ENCODE measurements at regions not wholly inside any gene's neighbourhood (a gene's known extent, or its start where the extent isn't known, plus 50 kb on each side); places are given as distances from the start of the nearest gene placed in this dataset.

- Histone ChIP-seq H3K79me2 (ENCODE audit: control insufficient read depth, insufficient read depth, low read length) (no peaks in the 10 kb centered on the region), H3K4me1 (ENCODE audit: control insufficient read depth, extremely low read depth, insufficient read depth, low read length) (no peaks in the 10 kb centered on the region), H3K27me3 (ENCODE audit: control insufficient read depth, extremely low read depth, insufficient read depth, low read length) (no peaks in the 10 kb centered on the region), H3K9me3 (ENCODE audit: control insufficient read depth, low read depth, low read length) (no peaks in the 10 kb centered on the region), H2AFZ (ENCODE audit: control insufficient read depth, low read length) (no peak overlapping the region), H3K27ac (ENCODE audit: control insufficient read depth, insufficient read depth, low read length) (no peak overlapping the region), H3K9ac (ENCODE audit: control insufficient read depth, extremely low read depth, insufficient read depth, low read length) (no peak overlapping the region), H3K9me1 (ENCODE audit: control insufficient read depth, extremely low read depth, insufficient read depth, low read length) (no peaks in the 10 kb centered on the region), H4K20me1 (ENCODE audit: control insufficient read depth, extremely low read depth, insufficient read depth, low read length) (no peaks in the 10 kb centered on the region), H3K36me3 (ENCODE audit: control insufficient read depth in 2 of 2, extremely low read depth in 1 of 2, insufficient read depth in 2 of 2, low read length in 2 of 2) (no peaks in the 10 kb centered on the region), H3K4me3 (ENCODE audit: control insufficient read depth in 2 of 3, extremely low read depth in 1 of 3, insufficient read depth in 2 of 3, low read depth in 1 of 3, low read length in 3 of 3) (no peak overlapping the region), H3K4me2 (ENCODE audit: control insufficient read depth, extremely low read depth, insufficient read depth, low read depth, low read length) (no peak overlapping the region)
- DNase-seq (ENCODE audit: low read depth, low spot score) (no peak), FAIRE-seq (no peak)
- dilution Hi-C loops (cut with MboI; ENCODE audit: extremely low pct_ligation_motif_present, low sequenced_read_pairs): no loop called here
- TF ChIP-seq, protein P1, sequence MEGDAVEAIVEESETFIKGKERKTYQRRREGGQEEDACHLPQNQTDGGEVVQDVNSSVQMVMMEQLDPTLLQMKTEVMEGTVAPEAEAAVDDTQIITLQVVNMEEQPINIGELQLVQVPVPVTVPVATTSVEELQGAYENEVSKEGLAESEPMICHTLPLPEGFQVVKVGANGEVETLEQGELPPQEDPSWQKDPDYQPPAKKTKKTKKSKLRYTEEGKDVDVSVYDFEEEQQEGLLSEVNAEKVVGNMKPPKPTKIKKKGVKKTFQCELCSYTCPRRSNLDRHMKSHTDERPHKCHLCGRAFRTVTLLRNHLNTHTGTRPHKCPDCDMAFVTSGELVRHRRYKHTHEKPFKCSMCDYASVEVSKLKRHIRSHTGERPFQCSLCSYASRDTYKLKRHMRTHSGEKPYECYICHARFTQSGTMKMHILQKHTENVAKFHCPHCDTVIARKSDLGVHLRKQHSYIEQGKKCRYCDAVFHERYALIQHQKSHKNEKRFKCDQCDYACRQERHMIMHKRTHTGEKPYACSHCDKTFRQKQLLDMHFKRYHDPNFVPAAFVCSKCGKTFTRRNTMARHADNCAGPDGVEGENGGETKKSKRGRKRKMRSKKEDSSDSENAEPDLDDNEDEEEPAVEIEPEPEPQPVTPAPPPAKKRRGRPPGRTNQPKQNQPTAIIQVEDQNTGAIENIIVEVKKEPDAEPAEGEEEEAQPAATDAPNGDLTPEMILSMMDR (optimal IDR thresholded peaks at IDR 0.05 in 1 of 3, IDR thresholded peaks at IDR 0.05 in 1 of 3, conservative IDR thresholded peaks at IDR 0.05 in 1 of 3; ENCODE audit: extremely low read depth in 1 of 3, insufficient read depth in 2 of 3, low read length in 3 of 3): no peak
- TF ChIP-seq EZH2 (IDR thresholded peaks at IDR 0.05; ENCODE audit: low read length): no peak
These were observed 421.5 kb upstream of the PTGER4 start for GRCh38 chr5:40258222-40258621.

DNA sequence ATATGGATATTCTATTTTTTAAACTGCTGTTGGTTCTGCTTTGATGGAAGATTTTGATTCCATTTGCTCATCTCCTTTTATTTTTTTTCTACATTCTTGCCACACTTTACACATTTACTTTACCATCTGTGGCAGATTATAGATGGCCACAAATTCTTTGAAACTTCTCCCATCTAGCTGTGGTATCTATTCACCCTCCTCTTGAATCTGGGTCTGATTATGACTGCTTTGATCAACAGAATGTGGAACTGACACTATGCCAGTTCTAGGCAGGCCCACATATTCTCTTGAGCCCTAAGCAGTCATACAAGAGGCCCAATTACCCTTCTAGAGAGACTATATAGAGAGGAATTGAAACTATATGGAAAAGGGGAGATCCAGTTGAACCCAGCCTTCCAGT lies 439.0 kb upstream of the PTGER4 start:
- FAIRE-seq (no peak), DNase-seq (ENCODE audit: low read depth, low spot score) (no peak)
- no peaks in the 10 kb centered on the region for H4K20me1 ChIP-seq (ENCODE audit: control insufficient read depth, extremely low read depth, insufficient read depth, low read length)
- peaks cover 2% of the 10 kb centered on the region for H3K9me3 ChIP-seq (ENCODE audit: control insufficient read depth, low read depth, low read length)
- H3K4me2 ChIP-seq (ENCODE audit: control insufficient read depth, extremely low read depth, insufficient read depth, low read depth, low read length): no peak overlapping the region
- no peak overlapping the region for H3K9ac ChIP-seq (ENCODE audit: control insufficient read depth, extremely low read depth, insufficient read depth, low read length)
- H3K27me3 ChIP-seq (ENCODE audit: control insufficient read depth, extremely low read depth, insufficient read depth, low read length): no peaks in the 10 kb centered on the region
- no peak overlapping the region for H3K27ac ChIP-seq (ENCODE audit: control insufficient read depth, insufficient read depth, low read length)
- no peaks in the 10 kb centered on the region for H3K9me1 ChIP-seq (ENCODE audit: control insufficient read depth, extremely low read depth, insufficient read depth, low read length)
- no peak overlapping the region for H3K4me3 ChIP-seq (ENCODE audit: control insufficient read depth in 2 of 3, extremely low read depth in 1 of 3, insufficient read depth in 2 of 3, low read depth in 1 of 3, low read length in 3 of 3)
- no peak overlapping the region for H2AFZ ChIP-seq (ENCODE audit: control insufficient read depth, low read length)
- dilution Hi-C loops (cut with MboI; ENCODE audit: extremely low pct_ligation_motif_present, low sequenced_read_pairs): no loop called here
- H3K4me1 ChIP-seq (ENCODE audit: control insufficient read depth, extremely low read depth, insufficient read depth, low read length): no peaks in the 10 kb centered on the region
- H3K79me2 ChIP-seq (ENCODE audit: control insufficient read depth, insufficient read depth, low read length): no peaks in the 10 kb centered on the region
- no peaks in the 10 kb centered on the region for H3K36me3 ChIP-seq (ENCODE audit: control insufficient read depth in 2 of 2, extremely low read depth in 1 of 2, insufficient read depth in 2 of 2, low read length in 2 of 2)
- no peak for TF ChIP-seq EZH2 (IDR thresholded peaks at IDR 0.05; ENCODE audit: low read length)
- TF ChIP-seq, protein P1 (optimal IDR thresholded peaks at IDR 0.05 in 1 of 3, IDR thresholded peaks at IDR 0.05 in 1 of 3, conservative IDR thresholded peaks at IDR 0.05 in 1 of 3; ENCODE audit: extremely low read depth in 1 of 3, insufficient read depth in 2 of 3, low read length in 3 of 3): no peak
